ENCODE measurements at regions not wholly inside any gene's neighbourhood (a gene's known extent, or its start where the extent isn't known, plus 50 kb on each side); places are given as distances from the start of the nearest gene placed in this dataset.

DNA sequence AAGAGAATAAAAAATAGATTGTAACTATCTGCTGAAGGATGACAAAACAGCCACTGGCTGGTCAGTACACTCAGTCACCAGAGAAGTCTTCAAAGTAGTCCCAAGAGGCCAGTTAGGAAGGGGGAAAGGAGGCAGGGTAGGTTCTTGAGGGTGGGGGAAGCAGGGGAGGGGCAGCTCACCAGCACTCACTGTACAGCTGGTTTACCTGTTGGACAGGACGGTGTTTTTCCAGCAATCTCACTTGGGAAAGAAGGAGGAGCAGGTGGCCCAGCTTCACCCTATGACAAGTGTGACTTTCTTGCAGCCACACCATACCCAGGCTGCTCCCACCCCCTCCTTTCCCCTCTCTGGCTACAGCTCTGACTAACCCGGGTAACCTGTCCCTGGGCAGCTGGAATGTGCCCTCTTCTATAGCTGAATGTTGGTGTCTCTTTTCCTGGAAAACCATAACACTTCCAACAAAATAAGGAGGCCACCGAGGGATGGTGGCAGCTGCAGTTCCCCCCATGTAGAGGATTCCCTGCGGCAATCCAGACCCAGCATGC is 203.4 kb upstream of the NSMCE3 start:
- DNase-seq (ENCODE audit: low read depth) = no peak
- no peak overlapping the region for H3K4me3 ChIP-seq (ENCODE audit: low read length)
- TF ChIP-seq, protein P1, sequence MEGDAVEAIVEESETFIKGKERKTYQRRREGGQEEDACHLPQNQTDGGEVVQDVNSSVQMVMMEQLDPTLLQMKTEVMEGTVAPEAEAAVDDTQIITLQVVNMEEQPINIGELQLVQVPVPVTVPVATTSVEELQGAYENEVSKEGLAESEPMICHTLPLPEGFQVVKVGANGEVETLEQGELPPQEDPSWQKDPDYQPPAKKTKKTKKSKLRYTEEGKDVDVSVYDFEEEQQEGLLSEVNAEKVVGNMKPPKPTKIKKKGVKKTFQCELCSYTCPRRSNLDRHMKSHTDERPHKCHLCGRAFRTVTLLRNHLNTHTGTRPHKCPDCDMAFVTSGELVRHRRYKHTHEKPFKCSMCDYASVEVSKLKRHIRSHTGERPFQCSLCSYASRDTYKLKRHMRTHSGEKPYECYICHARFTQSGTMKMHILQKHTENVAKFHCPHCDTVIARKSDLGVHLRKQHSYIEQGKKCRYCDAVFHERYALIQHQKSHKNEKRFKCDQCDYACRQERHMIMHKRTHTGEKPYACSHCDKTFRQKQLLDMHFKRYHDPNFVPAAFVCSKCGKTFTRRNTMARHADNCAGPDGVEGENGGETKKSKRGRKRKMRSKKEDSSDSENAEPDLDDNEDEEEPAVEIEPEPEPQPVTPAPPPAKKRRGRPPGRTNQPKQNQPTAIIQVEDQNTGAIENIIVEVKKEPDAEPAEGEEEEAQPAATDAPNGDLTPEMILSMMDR (conservative IDR thresholded peaks at IDR 0.05; ENCODE audit: low read length) = no peak

DNA sequence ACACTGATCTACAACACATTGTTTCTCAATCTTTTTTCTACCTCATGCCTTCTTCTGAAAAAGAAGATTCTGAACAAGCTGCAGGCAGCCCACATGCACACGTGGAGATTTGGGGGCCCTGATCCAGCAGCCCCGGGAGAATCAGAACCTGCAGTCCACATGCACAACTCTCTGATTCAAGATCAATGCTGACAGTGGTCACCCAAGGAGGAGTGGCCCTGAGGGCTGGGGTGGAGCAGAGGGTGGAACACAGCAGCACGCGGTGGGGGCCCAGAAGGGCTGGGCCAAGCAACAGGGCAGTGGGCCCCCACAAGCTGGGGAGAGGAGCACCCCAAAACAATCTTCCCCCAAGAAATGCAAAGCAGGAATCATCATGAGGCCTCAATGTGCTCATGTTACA is 202.1 kb upstream of the NSMCE3 start:
- no peak overlapping the region for H3K4me3 ChIP-seq (ENCODE audit: low read length)
- DNase-seq (ENCODE audit: low read depth) = no peak
- TF ChIP-seq, protein P1 (conservative IDR thresholded peaks at IDR 0.05; ENCODE audit: low read length) = no peak

DNA sequence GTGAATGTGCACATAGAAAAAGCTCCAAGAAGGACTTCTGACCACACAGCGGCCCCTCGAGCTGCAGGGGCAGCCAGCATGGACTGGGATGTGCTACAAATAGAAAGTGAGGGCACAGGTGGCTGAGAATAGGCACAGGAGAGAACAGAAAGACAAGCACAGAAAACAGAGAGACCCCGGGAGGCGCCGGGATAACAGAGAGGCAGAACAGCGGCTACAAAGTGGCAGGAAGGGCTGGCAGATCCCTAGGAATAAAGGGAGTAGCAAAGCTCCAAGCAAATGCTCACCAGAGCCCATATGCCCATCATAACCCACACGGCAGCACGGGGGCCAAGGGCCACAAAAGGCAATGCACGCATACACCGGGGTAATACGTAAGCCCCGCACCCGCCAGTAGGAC is 201.7 kb upstream of the NSMCE3 start:
- TF ChIP-seq, protein P1 (conservative IDR thresholded peaks at IDR 0.05; ENCODE audit: low read length) = no peak
- no peak for DNase-seq (ENCODE audit: low read depth)
- H3K4me3 ChIP-seq (ENCODE audit: low read length) = no peak overlapping the region

DNA sequence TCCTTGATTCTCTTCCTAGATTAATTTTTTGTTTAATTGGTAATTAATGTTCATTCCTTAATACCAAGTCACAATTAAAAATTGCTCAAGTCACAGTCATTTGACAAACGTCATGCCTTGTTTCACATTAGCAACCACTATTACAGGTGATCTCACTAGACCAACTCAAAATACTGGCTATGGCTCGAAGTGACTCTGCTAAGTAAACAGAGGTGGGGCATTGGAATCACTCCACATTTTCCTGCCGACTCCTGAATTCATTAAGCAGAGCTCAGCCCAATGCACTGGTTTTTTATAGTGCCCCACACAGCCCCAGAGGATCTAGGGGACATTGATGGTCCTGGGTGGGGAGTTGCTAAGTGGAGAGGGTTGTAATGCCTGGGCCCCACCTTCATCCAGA is 201.2 kb upstream of the NSMCE3 start:
- TF ChIP-seq, protein P1 (conservative IDR thresholded peaks at IDR 0.05; ENCODE audit: low read length) = no peak
- no peak for DNase-seq (ENCODE audit: low read depth)
- no peak overlapping the region for H3K4me3 ChIP-seq (ENCODE audit: low read length)

DNA sequence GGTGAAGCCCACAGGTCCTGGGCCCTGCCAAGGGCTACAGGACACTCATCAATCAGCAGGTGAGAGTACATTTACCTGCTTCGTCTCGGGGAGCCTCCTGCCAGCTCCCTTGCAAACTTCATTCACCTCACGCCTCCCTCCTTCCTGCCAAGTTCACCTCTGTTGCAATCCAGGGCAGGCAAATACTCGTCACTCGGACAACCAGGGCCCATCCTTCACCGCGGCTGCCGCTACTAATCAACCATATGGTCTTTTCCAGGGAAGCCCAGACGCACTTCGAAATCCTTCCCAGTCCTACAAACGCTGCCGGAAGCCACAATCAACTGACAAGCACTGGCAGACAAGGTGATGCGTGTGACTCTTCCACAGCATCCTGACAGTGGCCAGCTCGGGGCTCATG is 200.7 kb upstream of the NSMCE3 start:
- no peak for DNase-seq (ENCODE audit: low read depth)
- TF ChIP-seq, protein P1 (conservative IDR thresholded peaks at IDR 0.05; ENCODE audit: low read length) = no peak
- no peak overlapping the region for H3K4me3 ChIP-seq (ENCODE audit: low read length)

DNA sequence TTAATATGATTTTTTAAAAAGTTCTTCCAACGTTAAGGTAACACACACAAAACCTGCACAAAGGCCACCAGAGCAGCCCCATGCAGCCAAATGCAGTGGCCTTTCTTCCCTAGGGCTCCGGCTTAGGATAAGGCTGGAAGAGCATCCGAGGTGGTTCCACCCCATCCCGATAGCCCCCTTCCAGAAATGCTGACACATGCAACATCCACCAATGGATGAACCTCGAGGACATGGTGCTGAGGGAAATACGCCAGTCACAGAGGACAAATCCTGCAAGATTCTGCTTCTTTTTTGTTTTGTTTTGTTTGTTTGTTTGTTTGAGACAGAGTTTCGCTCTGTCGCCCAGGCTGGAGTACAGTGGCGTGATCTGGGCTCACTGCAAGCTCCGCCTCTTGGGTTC is 199.3 kb upstream of the NSMCE3 start:
- no peak for DNase-seq (ENCODE audit: low read depth)
- no peak overlapping the region for H3K4me3 ChIP-seq (ENCODE audit: low read length)
- TF ChIP-seq, protein P1 (conservative IDR thresholded peaks at IDR 0.05; ENCODE audit: low read length) = no peak

DNA sequence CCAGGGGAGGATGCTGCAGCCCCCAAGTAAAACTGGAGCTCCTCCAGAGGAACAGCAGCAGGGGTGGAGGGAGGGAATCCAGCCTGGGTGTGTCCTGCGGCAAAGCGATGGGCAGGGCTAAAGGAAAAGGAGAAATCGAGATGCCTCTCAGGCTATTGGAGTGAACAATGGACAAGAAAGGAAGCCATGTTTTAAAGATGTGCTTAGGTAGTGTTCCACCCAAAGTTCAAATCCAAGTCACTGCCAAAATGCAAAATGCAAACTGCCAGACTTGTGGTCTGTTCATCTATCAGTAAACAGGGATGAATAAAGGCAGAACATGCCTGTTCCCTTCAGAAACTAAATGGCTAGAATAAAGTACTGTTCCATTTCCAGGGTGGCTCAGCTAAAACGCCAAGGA is 197.5 kb upstream of the NSMCE3 start:
- TF ChIP-seq, protein P1 (conservative IDR thresholded peaks at IDR 0.05; ENCODE audit: low read length) = no peak

More for the DNA sequence above, 197.5 kb upstream of the NSMCE3 start:
- no peak overlapping the region for H3K4me3 ChIP-seq (ENCODE audit: low read length)
- DNase-seq (ENCODE audit: low read depth) = no peak

Measured in AG10803 (cell line).